ENCODE measurements at regions not wholly inside any gene's neighbourhood (a gene's known extent, or its start where the extent isn't known, plus 50 kb on each side); places are given as distances from the start of the nearest gene placed in this dataset.

DNA sequence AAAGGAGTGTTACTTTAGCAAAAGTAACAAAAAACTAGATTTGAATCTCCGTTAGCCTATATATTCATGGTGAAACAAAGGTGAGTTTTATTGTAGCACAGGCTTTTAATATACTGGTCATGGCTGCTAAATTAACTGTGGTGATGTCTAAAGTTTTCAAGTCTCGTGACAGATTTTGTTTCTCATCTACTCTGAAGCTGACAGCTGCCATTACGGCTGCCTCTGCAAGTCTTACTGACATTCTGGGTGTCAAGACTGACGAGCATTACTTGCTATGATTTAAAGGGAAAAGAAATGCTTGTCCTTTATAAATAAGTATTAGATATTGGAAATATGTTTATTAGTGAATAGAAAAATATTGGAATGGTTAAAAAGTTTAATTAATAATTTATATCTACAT, 207.7 kb downstream of the DSEL start:
- TF ChIP-seq EZH2 (optimal IDR thresholded peaks at IDR 0.05; ENCODE audit: low read depth, low read length), result no peak
- TF ChIP-seq, protein P1, sequence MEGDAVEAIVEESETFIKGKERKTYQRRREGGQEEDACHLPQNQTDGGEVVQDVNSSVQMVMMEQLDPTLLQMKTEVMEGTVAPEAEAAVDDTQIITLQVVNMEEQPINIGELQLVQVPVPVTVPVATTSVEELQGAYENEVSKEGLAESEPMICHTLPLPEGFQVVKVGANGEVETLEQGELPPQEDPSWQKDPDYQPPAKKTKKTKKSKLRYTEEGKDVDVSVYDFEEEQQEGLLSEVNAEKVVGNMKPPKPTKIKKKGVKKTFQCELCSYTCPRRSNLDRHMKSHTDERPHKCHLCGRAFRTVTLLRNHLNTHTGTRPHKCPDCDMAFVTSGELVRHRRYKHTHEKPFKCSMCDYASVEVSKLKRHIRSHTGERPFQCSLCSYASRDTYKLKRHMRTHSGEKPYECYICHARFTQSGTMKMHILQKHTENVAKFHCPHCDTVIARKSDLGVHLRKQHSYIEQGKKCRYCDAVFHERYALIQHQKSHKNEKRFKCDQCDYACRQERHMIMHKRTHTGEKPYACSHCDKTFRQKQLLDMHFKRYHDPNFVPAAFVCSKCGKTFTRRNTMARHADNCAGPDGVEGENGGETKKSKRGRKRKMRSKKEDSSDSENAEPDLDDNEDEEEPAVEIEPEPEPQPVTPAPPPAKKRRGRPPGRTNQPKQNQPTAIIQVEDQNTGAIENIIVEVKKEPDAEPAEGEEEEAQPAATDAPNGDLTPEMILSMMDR (IDR thresholded peaks at IDR 0.05; ENCODE audit: low read length), result no peak
- no peak for TF ChIP-seq EZH2phosphoT487 (IDR thresholded peaks at IDR 0.05; ENCODE audit: low read length)
- H3K27ac ChIP-seq (ENCODE audit: low read length), result no peak overlapping the region
- DNase-seq, result no peak
- H3K79me2 ChIP-seq (ENCODE audit: low read length), result no peaks in the 10 kb centered on the region
- H3F3A ChIP-seq (ENCODE audit: insufficient read depth, low read length), result no peaks in the 10 kb centered on the region
- no peak overlapping the region for H3K4me2 ChIP-seq (ENCODE audit: low read depth, low read length)
- no peaks in the 10 kb centered on the region for H3K36me3 ChIP-seq (replicated peaks; ENCODE audit: insufficient read depth, low read length)
- no peak overlapping the region for H3K4me3 ChIP-seq (ENCODE audit: low read length)
- H3K9me2 ChIP-seq (replicated peaks; ENCODE audit: insufficient read depth, low read length), result no peaks in the 10 kb centered on the region
- H3K27me3 ChIP-seq (replicated peaks; ENCODE audit: insufficient read depth, low read length), result no peaks in the 10 kb centered on the region
- H3K9ac ChIP-seq (ENCODE audit: low read length), result no peak overlapping the region
- H4K20me1 ChIP-seq (ENCODE audit: insufficient read depth, low read length), result no peaks in the 10 kb centered on the region
- H3K9me3 ChIP-seq (replicated peaks; ENCODE audit: insufficient read depth, low read length), result no peaks in the 10 kb centered on the region; the same call in 1 of the 2 replicates
- no peaks in the 10 kb centered on the region for H3K4me1 ChIP-seq (ENCODE audit: low read length)
- H2AFZ ChIP-seq (ENCODE audit: low read length), result no peak overlapping the region

DNA sequence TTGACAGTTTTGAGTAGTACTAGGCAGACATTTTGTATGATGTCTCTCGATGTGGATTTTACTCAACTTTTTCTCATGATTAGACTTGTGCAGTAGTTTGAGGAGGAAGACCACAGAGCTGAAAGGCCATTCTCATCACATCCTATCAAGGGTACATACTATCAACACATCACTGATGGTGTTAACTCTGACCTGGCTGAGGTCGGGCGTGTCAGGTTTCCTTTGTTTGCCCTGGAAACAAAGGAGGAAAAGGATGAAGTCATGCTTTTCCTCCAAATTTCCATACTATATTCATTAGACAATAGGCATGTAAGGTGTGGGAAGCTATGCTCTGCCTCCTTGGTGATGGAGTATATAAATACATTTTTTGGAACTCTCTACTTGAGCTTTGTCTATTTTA, 211.1 kb downstream of the DSEL start:
- H3K27ac ChIP-seq (ENCODE audit: low read length), result no peak overlapping the region
- no peaks in the 10 kb centered on the region for H3K79me2 ChIP-seq (ENCODE audit: low read length)
- no peaks in the 10 kb centered on the region for H3K9me2 ChIP-seq (replicated peaks; ENCODE audit: insufficient read depth, low read length)
- H3K9ac ChIP-seq (ENCODE audit: low read length), result no peak overlapping the region
- no peaks in the 10 kb centered on the region for H3K27me3 ChIP-seq (replicated peaks; ENCODE audit: insufficient read depth, low read length)
- H2AFZ ChIP-seq (ENCODE audit: low read length), result no peak overlapping the region
- H3K4me2 ChIP-seq (ENCODE audit: low read depth, low read length), result no peak overlapping the region
- H4K20me1 ChIP-seq (ENCODE audit: insufficient read depth, low read length), result no peaks in the 10 kb centered on the region
- H3K4me3 ChIP-seq (ENCODE audit: low read length), result no peak overlapping the region
- no peaks in the 10 kb centered on the region for H3K9me3 ChIP-seq (replicated peaks; ENCODE audit: insufficient read depth, low read length)
- DNase-seq, result no peak
- H3K36me3 ChIP-seq (replicated peaks; ENCODE audit: insufficient read depth, low read length), result no peaks in the 10 kb centered on the region
- no peaks in the 10 kb centered on the region for H3K4me1 ChIP-seq (ENCODE audit: low read length)
- no peaks in the 10 kb centered on the region for H3F3A ChIP-seq (ENCODE audit: insufficient read depth, low read length)
- TF ChIP-seq, protein P1 (IDR thresholded peaks at IDR 0.05; ENCODE audit: low read length), result no peak

DNA sequence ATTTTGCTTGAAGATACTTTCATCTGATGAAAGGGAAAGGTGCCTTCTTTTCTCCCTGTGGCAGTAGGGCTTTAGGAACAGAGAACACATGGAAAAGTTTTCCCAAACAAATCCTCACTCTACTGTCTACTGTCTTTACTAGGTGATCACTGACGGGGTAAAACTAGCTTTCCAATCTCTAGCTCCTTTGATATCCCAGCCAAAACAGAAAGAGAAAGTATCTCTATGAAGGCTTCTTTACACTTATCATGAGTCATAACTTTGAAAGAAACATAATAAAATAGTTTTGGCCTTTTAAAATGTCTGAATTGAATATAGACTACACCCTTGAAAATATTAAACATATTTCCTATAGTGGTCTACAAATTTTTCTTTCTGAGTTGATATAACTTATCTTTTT, 214.5 kb downstream of the DSEL start:
- Histone ChIP-seq H4K20me1 (ENCODE audit: insufficient read depth, low read length) (no peaks in the 10 kb centered on the region), H3K9me3 (replicated peaks; ENCODE audit: insufficient read depth, low read length) (no peaks in the 10 kb centered on the region), H2AFZ (ENCODE audit: low read length) (peak overlapping the region; percentile 4), H3K4me1 (ENCODE audit: low read length) (no peaks in the 10 kb centered on the region), H3K4me3 (ENCODE audit: low read length) (no peak overlapping the region), H3K79me2 (ENCODE audit: low read length) (no peaks in the 10 kb centered on the region), H3F3A (ENCODE audit: insufficient read depth, low read length) (no peaks in the 10 kb centered on the region), H3K27me3 (replicated peaks; ENCODE audit: insufficient read depth, low read length) (no peaks in the 10 kb centered on the region), H3K9me2 (replicated peaks; ENCODE audit: insufficient read depth, low read length) (no peaks in the 10 kb centered on the region), H3K27ac (ENCODE audit: low read length) (no peak overlapping the region), H3K9ac (ENCODE audit: low read length) (no peak overlapping the region), H3K4me2 (ENCODE audit: low read depth, low read length) (peak overlapping the region; percentile 9; the same call in 1 of the 2 replicates), H3K36me3 (replicated peaks; ENCODE audit: insufficient read depth, low read length) (no peaks in the 10 kb centered on the region)
- peak; percentile 27 for DNase-seq
- TF ChIP-seq, protein P1 (IDR thresholded peaks at IDR 0.05; ENCODE audit: low read length), result no peak
- TF ChIP-seq EZH2phosphoT487 (IDR thresholded peaks at IDR 0.05; ENCODE audit: low read length), result no peak
- no peak for TF ChIP-seq EZH2 (optimal IDR thresholded peaks at IDR 0.05; ENCODE audit: low read depth, low read length)
